Testis (tissue), 2 donors: ENCODE measurements at regions not wholly inside any gene's neighbourhood (a gene's known extent, or its start where the extent isn't known, plus 50 kb on each side); places are given as distances from the start of the nearest gene placed in this dataset.

Experiments used
- DNase-seq: peaks from one replicate; pipeline ENCODE4 v3.0.0-alpha.2; 2019
- H3K27ac ChIP-seq, 2 donors: fragments of 200-600 bp; sonication (generic); one replicate each; pipeline ENCODE4 v1.5.1; 2019
- H3K27me3 ChIP-seq: fragments of 200-600 bp; sonication (generic); one replicate; pipeline ENCODE4 v1.5.1; 2019
- H3K36me3 ChIP-seq: fragments of 200-600 bp; sonication (generic); one replicate; pipeline ENCODE4 v1.5.1; 2017; ENCODE audit warnings: low read depth; ENCODE audit errors: missing control alignments
- H3K4me1 ChIP-seq: fragments of 200-600 bp; sonication (generic); one replicate; pipeline ENCODE4 v1.5.1; 2019
- H3K4me3 ChIP-seq, 2 donors: fragments of 200-600 bp; sonication (generic); one replicate each; pipeline ENCODE4 v1.5.1; 2017 to 2019
- H3K9me3 ChIP-seq: fragments of 200-600 bp; sonication (generic); one replicate; pipeline ENCODE4 v1.5.1; 2017
- CTCF ChIP-seq, 3 experiments: fragments of 450-650 bp in 2 of 3; fragments of 200-600 bp in 1 of 3; sonication (generic) in 1 of 3; IDR thresholded peaks; one replicate each; pipeline ENCODE4 v1.5.1; 2016 to 2019; ENCODE audit warnings: antibody characterized with exemption in 3 of 3, mild to moderate bottlenecking in 2 of 3, moderate library complexity in 1 of 3
- POLR2A ChIP-seq: fragments of 450-650 bp; IDR thresholded peaks from one replicate; pipeline ENCODE4 v1.6.1; 2017; ENCODE audit warnings: antibody characterized with exemption, mild to moderate bottlenecking, moderate library complexity
- WGBS, 2 donors: methylation state at CpG; one replicate each; pipeline ENCODE4 v1.1.5; 2018; 5-methylcytosine and 5-hydroxymethylcytosine counted together
- intact Hi-C: fragments of 100-400 bp; cut with DNase I; formaldehyde crosslinking; loops from one replicate; pipeline ENCODE4 v1.15.1; 2023; ENCODE audit warnings: low total_unique reads

GRCh38 chr7:24417526-24418120, 133.6 kb downstream of the NPY start:
- Histone ChIP-seq H3K27me3 (no peaks in the 10 kb centered on the region), H3K36me3 (no peaks in the 10 kb centered on the region), H3K4me1 (no peaks in the 10 kb centered on the region), H3K4me3 (no peak overlapping the region), H3K9me3 (no peaks in the 10 kb centered on the region), H3K27ac (no peak overlapping the region)
- DNase-seq = peak; percentile 54
- 40 to 52% methylated on average over 7 of the region's 7 CpGs for WGBS, 2 donors
- intact Hi-C loops = no loop called here
- TF ChIP-seq CTCF (IDR thresholded peaks at IDR 0.05) = no peak
- no peak for TF ChIP-seq POLR2A

- Histone ChIP-seq H3K4me3 (no peak overlapping the region), H3K9me3 (no peaks in the 10 kb centered on the region), H3K4me1 (no peaks in the 10 kb centered on the region), H3K27me3 (no peaks in the 10 kb centered on the region), H3K36me3 (no peaks in the 10 kb centered on the region), H3K27ac (no peak overlapping the region)
- 81 to 86% methylated on average over 2 of the region's 2 CpGs for WGBS, 2 donors
- peak; percentile 20 for DNase-seq
- intact Hi-C loops = no loop called here
- TF ChIP-seq POLR2A (no peak), CTCF (IDR thresholded peaks at IDR 0.05) (no peak)
These were observed 135.1 kb downstream of the NPY start for GRCh38 chr7:24419077-24419476.

- no peak overlapping the region for H3K27ac ChIP-seq
- H3K4me3 ChIP-seq = no peak overlapping the region
- H3K4me1 ChIP-seq = no peaks in the 10 kb centered on the region
- no peaks in the 10 kb centered on the region for H3K9me3 ChIP-seq
- DNase-seq = no peak
- TF ChIP-seq POLR2A (no peak), CTCF (IDR thresholded peaks at IDR 0.05) (no peak)
- H3K36me3 ChIP-seq = no peaks in the 10 kb centered on the region
- H3K27me3 ChIP-seq = no peaks in the 10 kb centered on the region
- intact Hi-C loops = no loop called here
These were observed 135.5 kb downstream of the NPY start for GRCh38 chr7:24419511-24419910.

GRCh38 chr7:24422441-24423010, 138.5 kb downstream of the NPY start:
- Histone ChIP-seq H3K9me3 (no peaks in the 10 kb centered on the region), H3K27ac (no peak overlapping the region), H3K4me1 (no peaks in the 10 kb centered on the region), H3K4me3 (no peak overlapping the region), H3K36me3 (no peaks in the 10 kb centered on the region), H3K27me3 (no peaks in the 10 kb centered on the region)
- intact Hi-C loops = no loop called here
- 54 to 56% methylated on average over 4 of the region's 4 CpGs for WGBS, 2 donors
- no peak for DNase-seq
- TF ChIP-seq POLR2A (no peak), CTCF (IDR thresholded peaks at IDR 0.05) (no peak)

- no peak for TF ChIP-seq POLR2A
- TF ChIP-seq CTCF (IDR thresholded peaks at IDR 0.05) = no peak
- H3K4me3 ChIP-seq = no peak overlapping the region
- 91 to 97% methylated on average over 3 to 5 of the region's 5 CpGs for WGBS, 2 donors
- H3K9me3 ChIP-seq = no peaks in the 10 kb centered on the region
- no peaks in the 10 kb centered on the region for H3K27me3 ChIP-seq
- no peak for DNase-seq
- no peaks in the 10 kb centered on the region for H3K36me3 ChIP-seq
- no peaks in the 10 kb centered on the region for H3K4me1 ChIP-seq
- intact Hi-C loops = no loop called here
- no peak overlapping the region for H3K27ac ChIP-seq
These were observed 141.7 kb downstream of the NPY start for GRCh38 chr7:24425664-24426063.
